ENCODE measurements at regions not wholly inside any gene's neighbourhood (a gene's known extent, or its start where the extent isn't known, plus 50 kb on each side); places are given as distances from the start of the nearest gene placed in this dataset.

DNA sequence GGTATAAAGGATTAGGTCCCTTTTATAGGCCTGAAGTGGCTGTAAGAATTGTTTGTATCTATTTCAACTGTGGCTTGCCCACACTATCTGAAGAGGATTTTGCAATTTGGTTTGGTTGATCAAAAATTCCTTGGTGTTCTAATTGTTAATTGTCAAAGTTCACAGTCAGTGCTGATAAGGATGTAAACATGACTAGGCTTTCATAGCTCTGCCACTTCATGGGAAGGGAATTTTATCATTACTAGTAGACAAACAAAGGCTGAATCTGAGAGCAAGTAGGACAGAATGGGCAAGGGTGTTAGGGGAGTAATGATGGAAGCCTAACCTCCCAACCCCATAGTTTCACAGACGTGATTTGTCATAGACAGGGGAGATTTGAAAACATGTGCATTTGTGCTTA is 1131.7 kb downstream of the SH3BGRL start:
- TF ChIP-seq CTCF (IDR thresholded peaks at IDR 0.05) (no peak), POLR2A (IDR thresholded peaks at IDR 0.05) (no peak)
